ENCODE measurements at regions not wholly inside any gene's neighbourhood (a gene's known extent, or its start where the extent isn't known, plus 50 kb on each side); places are given as distances from the start of the nearest gene placed in this dataset.

DNA sequence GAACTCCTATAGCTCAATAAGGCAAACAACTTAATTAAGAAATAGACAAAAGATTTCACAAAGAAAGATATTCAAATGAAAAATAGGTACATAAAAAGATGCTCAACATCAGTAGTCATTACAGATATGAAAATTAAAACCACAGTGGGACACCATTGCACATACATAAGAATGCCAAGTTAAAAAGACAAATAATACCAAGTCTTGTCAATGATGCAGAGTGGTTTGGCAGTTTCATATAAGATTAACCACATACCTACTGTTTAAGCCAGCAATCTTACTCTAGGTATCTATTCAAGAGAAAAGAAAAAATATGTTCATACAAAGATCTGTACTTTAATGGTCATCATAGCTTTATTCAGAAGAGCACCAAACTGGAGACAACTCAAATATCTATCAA lies 63.5 kb upstream of the GLS start:
- Histone ChIP-seq H3K4me1 (ENCODE audit: control insufficient read depth in 5 of 5, insufficient read depth in 5 of 5, low read length in 5 of 5) (peaks cover 0 to 5% (median 0%) of the 10 kb centered on the region in 5 donors), H3K36me3 (ENCODE audit: control insufficient read depth in 4 of 4, insufficient read depth in 4 of 4, low read length in 4 of 4) (no peaks in the 10 kb centered on the region), H3K4me3 (no peak overlapping the region), H3K9me3 (ENCODE audit: control insufficient read depth in 4 of 4, insufficient read depth in 3 of 4, low read length in 3 of 4) (no peaks in the 10 kb centered on the region), H3K27me3 (ENCODE audit: control insufficient read depth in 3 of 3, insufficient read depth in 3 of 3, low read length in 2 of 3) (no peaks in the 10 kb centered on the region), H3K9ac (ENCODE audit: insufficient read depth in 1 of 2, low read length in 2 of 2) (no peak overlapping the region), H3K27ac (ENCODE audit: low read depth in 1 of 2, low read length in 1 of 2) (no peak overlapping the region)
- TF ChIP-seq, protein P1, sequence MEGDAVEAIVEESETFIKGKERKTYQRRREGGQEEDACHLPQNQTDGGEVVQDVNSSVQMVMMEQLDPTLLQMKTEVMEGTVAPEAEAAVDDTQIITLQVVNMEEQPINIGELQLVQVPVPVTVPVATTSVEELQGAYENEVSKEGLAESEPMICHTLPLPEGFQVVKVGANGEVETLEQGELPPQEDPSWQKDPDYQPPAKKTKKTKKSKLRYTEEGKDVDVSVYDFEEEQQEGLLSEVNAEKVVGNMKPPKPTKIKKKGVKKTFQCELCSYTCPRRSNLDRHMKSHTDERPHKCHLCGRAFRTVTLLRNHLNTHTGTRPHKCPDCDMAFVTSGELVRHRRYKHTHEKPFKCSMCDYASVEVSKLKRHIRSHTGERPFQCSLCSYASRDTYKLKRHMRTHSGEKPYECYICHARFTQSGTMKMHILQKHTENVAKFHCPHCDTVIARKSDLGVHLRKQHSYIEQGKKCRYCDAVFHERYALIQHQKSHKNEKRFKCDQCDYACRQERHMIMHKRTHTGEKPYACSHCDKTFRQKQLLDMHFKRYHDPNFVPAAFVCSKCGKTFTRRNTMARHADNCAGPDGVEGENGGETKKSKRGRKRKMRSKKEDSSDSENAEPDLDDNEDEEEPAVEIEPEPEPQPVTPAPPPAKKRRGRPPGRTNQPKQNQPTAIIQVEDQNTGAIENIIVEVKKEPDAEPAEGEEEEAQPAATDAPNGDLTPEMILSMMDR (IDR thresholded peaks at IDR 0.05; ENCODE audit: control extremely low read depth, extremely low read depth) = no peak
- DNase-seq (no peak), ATAC-seq (ENCODE audit: insufficient read depth, low FRiP score) (no peak)

GRCh38 chr2:190819840-190820301 lies 60.8 kb upstream of the GLS start:
- Histone ChIP-seq H3K27ac (ENCODE audit: low read depth in 1 of 2, low read length in 1 of 2) (no peak overlapping the region), H3K9me3 (ENCODE audit: control insufficient read depth in 4 of 4, insufficient read depth in 3 of 4, low read length in 3 of 4) (no peaks in the 10 kb centered on the region), H3K9ac (ENCODE audit: insufficient read depth in 1 of 2, low read length in 2 of 2) (no peak overlapping the region), H3K27me3 (ENCODE audit: control insufficient read depth in 3 of 3, insufficient read depth in 3 of 3, low read length in 2 of 3) (no peaks in the 10 kb centered on the region), H3K4me3 (no peak overlapping the region), H3K36me3 (ENCODE audit: control insufficient read depth in 4 of 4, insufficient read depth in 4 of 4, low read length in 4 of 4) (no peaks in the 10 kb centered on the region), H3K4me1 (ENCODE audit: control insufficient read depth in 5 of 5, insufficient read depth in 5 of 5, low read length in 5 of 5) (peaks cover 0 to 5% (median 0%) of the 10 kb centered on the region in 5 donors)
- DNase-seq = no peak
- TF ChIP-seq, protein P1 (IDR thresholded peaks at IDR 0.05; ENCODE audit: control extremely low read depth, extremely low read depth) = no peak
- ATAC-seq (ENCODE audit: insufficient read depth, low FRiP score) = no peak
- 81 to 86% methylated on average over 3 of the region's 3 CpGs for WGBS, 2 donors

GRCh38 chr2:190820416-190820815 lies 60.2 kb upstream of the GLS start:
- WGBS, 2 donors = 86 to 100% methylated on average over 1 of the region's 1 CpG
- Histone ChIP-seq H3K9ac (ENCODE audit: insufficient read depth in 1 of 2, low read length in 2 of 2) (no peak overlapping the region), H3K36me3 (ENCODE audit: control insufficient read depth in 4 of 4, insufficient read depth in 4 of 4, low read length in 4 of 4) (no peaks in the 10 kb centered on the region), H3K27ac (ENCODE audit: low read depth in 1 of 2, low read length in 1 of 2) (no peak overlapping the region), H3K9me3 (ENCODE audit: control insufficient read depth in 4 of 4, insufficient read depth in 3 of 4, low read length in 3 of 4) (no peaks in the 10 kb centered on the region), H3K4me3 (no peak overlapping the region), H3K27me3 (ENCODE audit: control insufficient read depth in 3 of 3, insufficient read depth in 3 of 3, low read length in 2 of 3) (no peaks in the 10 kb centered on the region), H3K4me1 (ENCODE audit: control insufficient read depth in 5 of 5, insufficient read depth in 5 of 5, low read length in 5 of 5) (peaks cover 0 to 5% (median 0%) of the 10 kb centered on the region in 5 donors)
- DNase-seq (no peak), ATAC-seq (ENCODE audit: insufficient read depth, low FRiP score) (no peak)
- TF ChIP-seq, protein P1 (IDR thresholded peaks at IDR 0.05; ENCODE audit: control extremely low read depth, extremely low read depth) = no peak

DNA sequence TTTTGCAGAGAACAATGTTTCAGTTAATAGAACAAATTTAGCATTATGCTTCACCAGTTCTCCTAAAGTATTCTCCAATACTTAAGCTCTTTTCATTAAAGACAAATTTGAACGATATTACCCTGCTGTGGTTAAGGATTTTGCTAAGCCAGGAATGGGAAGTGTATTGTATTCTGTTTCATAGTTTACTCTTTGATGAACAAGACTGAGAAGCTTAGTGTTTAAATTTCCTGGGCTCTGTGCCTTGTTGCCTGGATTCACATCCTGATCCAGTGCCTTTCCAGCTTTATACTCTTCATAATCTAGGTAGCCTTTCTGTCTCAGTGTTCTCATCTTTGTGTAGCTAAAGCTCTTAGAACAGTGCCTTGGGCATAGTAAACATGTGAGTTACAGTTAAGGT lies 58.6 kb upstream of the GLS start:
- no peak for DNase-seq
- H3K9ac ChIP-seq (ENCODE audit: insufficient read depth in 1 of 2, low read length in 2 of 2) = no peak overlapping the region
- H3K27me3 ChIP-seq (ENCODE audit: control insufficient read depth in 3 of 3, insufficient read depth in 3 of 3, low read length in 2 of 3) = no peaks in the 10 kb centered on the region
- no peaks in the 10 kb centered on the region for H3K9me3 ChIP-seq (ENCODE audit: control insufficient read depth in 4 of 4, insufficient read depth in 3 of 4, low read length in 3 of 4)
- ATAC-seq (ENCODE audit: insufficient read depth, low FRiP score) = no peak
- peaks cover 0 to 5% (median 0%) of the 10 kb centered on the region in 5 donors for H3K4me1 ChIP-seq (ENCODE audit: control insufficient read depth in 5 of 5, insufficient read depth in 5 of 5, low read length in 5 of 5)
- H3K36me3 ChIP-seq (ENCODE audit: control insufficient read depth in 4 of 4, insufficient read depth in 4 of 4, low read length in 4 of 4) = no peaks in the 10 kb centered on the region
- 61 to 83% methylated on average over 1 of the region's 1 CpG for WGBS, 2 donors
- no peak overlapping the region for H3K27ac ChIP-seq (ENCODE audit: low read depth in 1 of 2, low read length in 1 of 2)
- TF ChIP-seq, protein P1 (IDR thresholded peaks at IDR 0.05; ENCODE audit: control extremely low read depth, extremely low read depth) = no peak
- no peak overlapping the region for H3K4me3 ChIP-seq

All from lung (tissue), 11 donors.